ENCODE measurements at regions not wholly inside any gene's neighbourhood (a gene's known extent, or its start where the extent isn't known, plus 50 kb on each side); places are given as distances from the start of the nearest gene placed in this dataset.
A peak's percentile ranks its signal among the peaks of the same experiment; 100 is the strongest.

- WGBS, 2 experiments (ENCODE audit: extremely low coverage in 2 of 2, insufficient read length in 1 of 2), result 86% methylated on average over 1 of the region's 8 CpGs; no CpG with 5 or more reads in 1 of the 2 experiments
- CTCF ChIA-PET, result interaction anchor here (1.0 to 1.3 kb wide), 2 partner anchors 53 to 83 kb away, joined by 3 to 5 read pairs; no protein-coding TSS in a partner anchor
- Histone ChIP-seq H3K56ac (ENCODE audit: extremely low read depth, insufficient read depth, low read length) (no peak overlapping the region), H4K20me1 (ENCODE audit: insufficient read depth, low read length) (no peaks in the 10 kb centered on the region), H2BK20ac (ENCODE audit: low read depth, low read length) (peak overlapping the region; percentile 54; the same call in 1 of the 2 replicates), H2BK5ac (ENCODE audit: low read depth, low read length, poor library complexity, severe bottlenecking) (peak overlapping the region; percentile 49), H3K23ac (ENCODE audit: low read depth, low read length) (0 out of 2 replicates have a peak overlapping the region, but pooled peaks have one; percentile 49), H3K4me1 (ENCODE audit: control insufficient read depth, insufficient read depth, low read length) (peaks cover 43% of the 10 kb centered on the region), H3K36me3 (ENCODE audit: control insufficient read depth, insufficient read depth, low read length) (no peaks in the 10 kb centered on the region), H3K18ac (ENCODE audit: low read depth, low read length) (peak overlapping the region; percentile 15; the same call in 1 of the 2 replicates), H3K9ac (ENCODE audit: low read depth, low read length) (no peak overlapping the region), H4K8ac (ENCODE audit: low read depth in 2 of 2, low read length in 2 of 2) (peak overlapping the region; percentile 5 to 49; a peak in 3 of 4 replicates), H2BK120ac (ENCODE audit: low read depth, low read length) (peak overlapping the region; percentile 64; the same call in 1 of the 2 replicates), H4K91ac (ENCODE audit: insufficient read depth, low read depth, low read length) (peak overlapping the region; percentile 26), H3K27me3 (ENCODE audit: control insufficient read depth, insufficient read depth, low read length) (no peaks in the 10 kb centered on the region), H3K79me1 (ENCODE audit: low read depth in 1 of 2, low read length in 2 of 2) (no peaks in the 10 kb centered on the region), H4K5ac (ENCODE audit: low read depth, low read length) (peak overlapping the region; percentile 22; the same call in 1 of the 2 replicates), H2AFZ (replicated peaks; ENCODE audit: low read length, poor library complexity) (peak overlapping the region; percentile 54), H3K4me3 (ENCODE audit: insufficient read depth, low read depth, low read length) (no peak overlapping the region), H3K9me1 (ENCODE audit: insufficient read depth, low read length) (peaks cover 46% of the 10 kb centered on the region), H3K9me3 (ENCODE audit: control insufficient read depth, insufficient read depth, low read length) (no peaks in the 10 kb centered on the region), H3K14ac (replicated peaks; ENCODE audit: low read depth, low read length) (peak overlapping the region; percentile 42), H3K4me2 (ENCODE audit: low read depth, low read length) (no peak overlapping the region), H2AK9ac (replicated peaks; ENCODE audit: low read depth, low read length, poor library complexity) (peak overlapping the region; percentile 18), H2BK15ac (ENCODE audit: low read depth, low read length) (peak overlapping the region; percentile 34; the same call in 2 of the 3 replicates), H3K4ac (ENCODE audit: low read depth, low read length) (peak overlapping the region; percentile 67), H3K27ac (ENCODE audit: insufficient read depth, low read length) (peak overlapping the region; percentile 5; the same call in 1 of the 2 replicates), H2AK5ac (ENCODE audit: low read depth, low read length) (peak overlapping the region; percentile 91)
- in situ Hi-C loops (cut with MboI; ENCODE audit: low sequenced_read_pairs) (no loop called here), intact Hi-C loops (cut with micrococcal nuclease) (no loop called here), dilution Hi-C loops (cut with HindIII; ENCODE audit: low sequenced_read_pairs, unreplicated experiment) (no loop called here)
- no peak for ATAC-seq (ENCODE audit: low read depth)
- no peak for DNase-seq
- no TSS peak for BruUV-seq (replicated peaks)
- POLR2A ChIA-PET (ENCODE audit: unreplicated experiment), result no interaction called here
- TF ChIP-seq, protein P1, sequence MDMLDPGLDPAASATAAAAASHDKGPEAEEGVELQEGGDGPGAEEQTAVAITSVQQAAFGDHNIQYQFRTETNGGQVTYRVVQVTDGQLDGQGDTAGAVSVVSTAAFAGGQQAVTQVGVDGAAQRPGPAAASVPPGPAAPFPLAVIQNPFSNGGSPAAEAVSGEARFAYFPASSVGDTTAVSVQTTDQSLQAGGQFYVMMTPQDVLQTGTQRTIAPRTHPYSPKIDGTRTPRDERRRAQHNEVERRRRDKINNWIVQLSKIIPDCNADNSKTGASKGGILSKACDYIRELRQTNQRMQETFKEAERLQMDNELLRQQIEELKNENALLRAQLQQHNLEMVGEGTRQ (IDR thresholded peaks at IDR 0.05; ENCODE audit: low read depth, low read length), result no peak
- no peak for TF ChIP-seq BHLHE40 (IDR thresholded peaks at IDR 0.05; ENCODE audit: low read depth, low read length)
- no peak for TF ChIP-seq FOS (IDR thresholded peaks at IDR 0.05; ENCODE audit: low read depth, low read length)
- no peak for TF ChIP-seq POLR2A (IDR thresholded peaks at IDR 0.05; ENCODE audit: low read depth, low read length)
- no peak for TF ChIP-seq MAFK (IDR thresholded peaks at IDR 0.05; ENCODE audit: low read depth, low read length)
- TF ChIP-seq SMC3 (IDR thresholded peaks at IDR 0.05; ENCODE audit: low read depth, low read length), result no peak
- no peak for TF ChIP-seq MAZ (IDR thresholded peaks at IDR 0.05; ENCODE audit: borderline replicate concordance, low read depth, low read length)
- TF ChIP-seq NFE2L2 (IDR thresholded peaks at IDR 0.05; ENCODE audit: low read depth, low read length), result no peak
- TF ChIP-seq, protein P2, sequence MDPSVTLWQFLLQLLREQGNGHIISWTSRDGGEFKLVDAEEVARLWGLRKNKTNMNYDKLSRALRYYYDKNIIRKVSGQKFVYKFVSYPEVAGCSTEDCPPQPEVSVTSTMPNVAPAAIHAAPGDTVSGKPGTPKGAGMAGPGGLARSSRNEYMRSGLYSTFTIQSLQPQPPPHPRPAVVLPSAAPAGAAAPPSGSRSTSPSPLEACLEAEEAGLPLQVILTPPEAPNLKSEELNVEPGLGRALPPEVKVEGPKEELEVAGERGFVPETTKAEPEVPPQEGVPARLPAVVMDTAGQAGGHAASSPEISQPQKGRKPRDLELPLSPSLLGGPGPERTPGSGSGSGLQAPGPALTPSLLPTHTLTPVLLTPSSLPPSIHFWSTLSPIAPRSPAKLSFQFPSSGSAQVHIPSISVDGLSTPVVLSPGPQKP (IDR thresholded peaks at IDR 0.05; ENCODE audit: borderline replicate concordance, low read depth, low read length), result no peak
- no peak for TF ChIP-seq RAD21 (IDR thresholded peaks at IDR 0.05; ENCODE audit: low read length)
- no peak for TF ChIP-seq CEBPB (IDR thresholded peaks at IDR 0.05; ENCODE audit: low read depth, low read length)
- TF ChIP-seq, protein P3, sequence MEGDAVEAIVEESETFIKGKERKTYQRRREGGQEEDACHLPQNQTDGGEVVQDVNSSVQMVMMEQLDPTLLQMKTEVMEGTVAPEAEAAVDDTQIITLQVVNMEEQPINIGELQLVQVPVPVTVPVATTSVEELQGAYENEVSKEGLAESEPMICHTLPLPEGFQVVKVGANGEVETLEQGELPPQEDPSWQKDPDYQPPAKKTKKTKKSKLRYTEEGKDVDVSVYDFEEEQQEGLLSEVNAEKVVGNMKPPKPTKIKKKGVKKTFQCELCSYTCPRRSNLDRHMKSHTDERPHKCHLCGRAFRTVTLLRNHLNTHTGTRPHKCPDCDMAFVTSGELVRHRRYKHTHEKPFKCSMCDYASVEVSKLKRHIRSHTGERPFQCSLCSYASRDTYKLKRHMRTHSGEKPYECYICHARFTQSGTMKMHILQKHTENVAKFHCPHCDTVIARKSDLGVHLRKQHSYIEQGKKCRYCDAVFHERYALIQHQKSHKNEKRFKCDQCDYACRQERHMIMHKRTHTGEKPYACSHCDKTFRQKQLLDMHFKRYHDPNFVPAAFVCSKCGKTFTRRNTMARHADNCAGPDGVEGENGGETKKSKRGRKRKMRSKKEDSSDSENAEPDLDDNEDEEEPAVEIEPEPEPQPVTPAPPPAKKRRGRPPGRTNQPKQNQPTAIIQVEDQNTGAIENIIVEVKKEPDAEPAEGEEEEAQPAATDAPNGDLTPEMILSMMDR (conservative IDR thresholded peaks at IDR 0.05; ENCODE audit: low read depth, low read length), result no peak
- TF ChIP-seq RFX5 (IDR thresholded peaks at IDR 0.05; ENCODE audit: low read depth, low read length), result no peak
- TF ChIP-seq RCOR1 (IDR thresholded peaks at IDR 0.05; ENCODE audit: insufficient replicate concordance, low read length), result no peak
These were observed 65.8 kb upstream of the CD93 start for GRCh38 chr20:23151885-23152284.
